ENCODE measurements at regions not wholly inside any gene's neighbourhood (a gene's known extent, or its start where the extent isn't known, plus 50 kb on each side); places are given as distances from the start of the nearest gene placed in this dataset.

- TF ChIP-seq, protein P1, sequence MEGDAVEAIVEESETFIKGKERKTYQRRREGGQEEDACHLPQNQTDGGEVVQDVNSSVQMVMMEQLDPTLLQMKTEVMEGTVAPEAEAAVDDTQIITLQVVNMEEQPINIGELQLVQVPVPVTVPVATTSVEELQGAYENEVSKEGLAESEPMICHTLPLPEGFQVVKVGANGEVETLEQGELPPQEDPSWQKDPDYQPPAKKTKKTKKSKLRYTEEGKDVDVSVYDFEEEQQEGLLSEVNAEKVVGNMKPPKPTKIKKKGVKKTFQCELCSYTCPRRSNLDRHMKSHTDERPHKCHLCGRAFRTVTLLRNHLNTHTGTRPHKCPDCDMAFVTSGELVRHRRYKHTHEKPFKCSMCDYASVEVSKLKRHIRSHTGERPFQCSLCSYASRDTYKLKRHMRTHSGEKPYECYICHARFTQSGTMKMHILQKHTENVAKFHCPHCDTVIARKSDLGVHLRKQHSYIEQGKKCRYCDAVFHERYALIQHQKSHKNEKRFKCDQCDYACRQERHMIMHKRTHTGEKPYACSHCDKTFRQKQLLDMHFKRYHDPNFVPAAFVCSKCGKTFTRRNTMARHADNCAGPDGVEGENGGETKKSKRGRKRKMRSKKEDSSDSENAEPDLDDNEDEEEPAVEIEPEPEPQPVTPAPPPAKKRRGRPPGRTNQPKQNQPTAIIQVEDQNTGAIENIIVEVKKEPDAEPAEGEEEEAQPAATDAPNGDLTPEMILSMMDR (IDR thresholded peaks at IDR 0.05; ENCODE audit: insufficient read depth, low read length): no peak
- TF ChIP-seq SPI1 (IDR thresholded peaks at IDR 0.05; ENCODE audit: borderline replicate concordance, low read depth) (no peak), POLR2AphosphoS5 (IDR thresholded peaks at IDR 0.05; ENCODE audit: low read depth) (no peak), REST (IDR thresholded peaks at IDR 0.05; ENCODE audit: insufficient replicate concordance, low read depth) (no peak), GABPA (IDR thresholded peaks at IDR 0.05; ENCODE audit: low read depth) (no peak)
- Histone ChIP-seq H3K4me3 (replicated peaks; ENCODE audit: insufficient read depth, low read length) (no peak overlapping the region), H3K27me3 (ENCODE audit: insufficient read depth, poor library complexity, severe bottlenecking) (no peaks in the 10 kb centered on the region), H3K27ac (replicated peaks) (no peak overlapping the region)
- DNase-seq (ENCODE audit: low read depth in 1 of 2, low spot score in 1 of 2): no peak
These were observed 354.4 kb downstream of the ARL6IP6 start for GRCh38 chr2:153072813-153073212.

DNA sequence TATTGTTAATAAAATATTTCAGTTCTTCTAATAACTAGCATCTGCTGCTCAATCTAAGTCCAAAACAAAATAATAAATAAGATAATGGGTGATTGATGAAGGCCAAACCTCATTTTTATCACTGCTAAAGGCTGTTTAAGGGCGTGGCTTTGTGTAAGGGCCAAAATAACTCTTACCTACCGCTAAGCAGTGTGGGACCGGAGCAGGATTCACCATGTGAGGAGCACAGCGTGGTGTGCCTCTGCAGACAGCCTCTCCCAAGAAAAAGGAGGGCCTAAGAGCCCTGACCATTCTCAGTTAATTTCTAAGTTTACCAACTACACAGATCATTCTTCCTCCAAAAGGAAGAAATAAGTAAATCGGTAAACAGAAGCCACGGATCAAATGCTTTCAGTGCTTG lies 353.7 kb downstream of the ARL6IP6 start:
- DNase-seq (ENCODE audit: low read depth in 1 of 2, low spot score in 1 of 2): no peak
- Histone ChIP-seq H3K4me3 (replicated peaks; ENCODE audit: insufficient read depth, low read length) (no peak overlapping the region), H3K27me3 (ENCODE audit: insufficient read depth, poor library complexity, severe bottlenecking) (no peaks in the 10 kb centered on the region), H3K27ac (replicated peaks) (no peak overlapping the region)
- no peak for TF ChIP-seq GABPA (IDR thresholded peaks at IDR 0.05; ENCODE audit: low read depth)
- TF ChIP-seq REST (IDR thresholded peaks at IDR 0.05; ENCODE audit: insufficient replicate concordance, low read depth): no peak
- no peak for TF ChIP-seq POLR2AphosphoS5 (IDR thresholded peaks at IDR 0.05; ENCODE audit: low read depth)
- TF ChIP-seq, protein P1 (IDR thresholded peaks at IDR 0.05; ENCODE audit: insufficient read depth, low read length): no peak
- TF ChIP-seq SPI1 (IDR thresholded peaks at IDR 0.05; ENCODE audit: borderline replicate concordance, low read depth): no peak

DNA sequence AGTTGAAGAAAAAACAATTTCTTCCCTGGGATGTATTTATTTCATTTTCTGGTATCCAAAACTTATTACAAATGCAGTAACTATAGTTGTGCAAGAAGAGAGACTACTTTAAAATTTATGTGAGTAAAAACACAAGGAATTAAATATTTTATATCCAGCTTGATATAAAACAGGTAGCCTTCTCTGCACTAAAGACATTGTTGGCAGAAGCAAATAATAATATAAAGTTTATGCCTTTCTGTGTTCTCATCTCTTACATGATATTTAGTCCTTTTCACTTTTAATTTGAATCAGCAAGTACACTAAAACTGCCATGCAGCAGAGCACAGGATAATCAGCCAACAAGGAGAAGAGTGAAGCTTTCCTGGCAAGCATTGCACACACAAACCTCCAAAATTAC lies 352.7 kb downstream of the ARL6IP6 start:
- no peak overlapping the region for H3K4me3 ChIP-seq (replicated peaks; ENCODE audit: insufficient read depth, low read length)
- no peak for DNase-seq (ENCODE audit: low read depth in 1 of 2, low spot score in 1 of 2)
- H3K27me3 ChIP-seq (ENCODE audit: insufficient read depth, poor library complexity, severe bottlenecking): no peaks in the 10 kb centered on the region
- TF ChIP-seq SPI1 (IDR thresholded peaks at IDR 0.05; ENCODE audit: borderline replicate concordance, low read depth): no peak
- no peak for TF ChIP-seq POLR2AphosphoS5 (IDR thresholded peaks at IDR 0.05; ENCODE audit: low read depth)
- TF ChIP-seq, protein P1 (IDR thresholded peaks at IDR 0.05; ENCODE audit: insufficient read depth, low read length): no peak
- no peak for TF ChIP-seq GABPA (IDR thresholded peaks at IDR 0.05; ENCODE audit: low read depth)
- no peak for TF ChIP-seq REST (IDR thresholded peaks at IDR 0.05; ENCODE audit: insufficient replicate concordance, low read depth)
- H3K27ac ChIP-seq (replicated peaks): no peak overlapping the region

Data from HL-60 (cell line).